Colonic mucosa (tissue), 4 donors: ENCODE measurements at regions not wholly inside any gene's neighbourhood (a gene's known extent, or its start where the extent isn't known, plus 50 kb on each side); places are given as distances from the start of the nearest gene placed in this dataset.

ENCODE experiments used
- DNase-seq: peaks from one replicate; pipeline ENCODE4 v3.0.0-alpha.2; 2020
- H3K27ac ChIP-seq: fragments of 200-600 bp; one replicate; pipeline ENCODE4 v1.8.0; 2021
- H3K27me3 ChIP-seq: fragments of 200-600 bp; one replicate; pipeline ENCODE4 v1.8.0; 2021
- H3K36me3 ChIP-seq: fragments of 200-600 bp; one replicate; pipeline ENCODE4 v1.8.0; 2021
- H3K4me1 ChIP-seq: fragments of 200-600 bp; one replicate; pipeline ENCODE4 v1.8.0; 2021; ENCODE audit warnings: mild to moderate bottlenecking
- H3K4me3 ChIP-seq: fragments of 200-600 bp; one replicate; pipeline ENCODE4 v1.8.0; 2021
- H3K9ac ChIP-seq, 2 donors: one replicate each; pipeline ENCODE4 v1.7.0; 2013; ENCODE audit warnings: control low read depth in 2 of 2, low read depth in 2 of 2, low read length in 2 of 2
- H3K9me3 ChIP-seq: fragments of 200-600 bp; one replicate; pipeline ENCODE4 v1.8.0; 2021
- CTCF ChIP-seq: fragments of 200-600 bp; IDR thresholded peaks from one replicate; pipeline ENCODE4 v1.8.0; 2022; ENCODE audit warnings: antibody characterized with exemption, mild to moderate bottlenecking
- intact Hi-C: fragments of 100-400 bp; cut with DNase I; formaldehyde crosslinking; loops from one replicate; pipeline ENCODE4 v1.14.1; 2022
- donor health status: healthy.
- donor health status: DM: no; HTN: no; CAD: no.
- donor health status: DM: no; HTN: no; CAD: no.

GRCh38 chr9:88818495-88819201 is 172.6 kb upstream of the S1PR3 start:
- no peak overlapping the region for H3K27ac ChIP-seq
- no peak for DNase-seq
- intact Hi-C loops: no loop called here
- no peaks in the 10 kb centered on the region for H3K36me3 ChIP-seq
- no peak overlapping the region for H3K9ac ChIP-seq
- H3K9me3 ChIP-seq: no peaks in the 10 kb centered on the region
- TF ChIP-seq CTCF: no peak
- H3K4me3 ChIP-seq: no peak overlapping the region
- H3K4me1 ChIP-seq: no peaks in the 10 kb centered on the region
- H3K27me3 ChIP-seq: no peaks in the 10 kb centered on the region

- no peak for TF ChIP-seq CTCF
- Histone ChIP-seq H3K36me3 (no peaks in the 10 kb centered on the region), H3K9me3 (no peaks in the 10 kb centered on the region)
Observed at GRCh38 chr9:88819476-88819875, 171.8 kb upstream of the S1PR3 start.

GRCh38 chr9:88820055-88820454 is 171.2 kb upstream of the S1PR3 start:
- H3K9me3 ChIP-seq: no peaks in the 10 kb centered on the region
- no peak overlapping the region for H3K27ac ChIP-seq
- TF ChIP-seq CTCF: no peak
- no peak for DNase-seq
- H3K9ac ChIP-seq: no peak overlapping the region
- H3K27me3 ChIP-seq: no peaks in the 10 kb centered on the region
- H3K4me1 ChIP-seq: no peaks in the 10 kb centered on the region
- intact Hi-C loops: no loop called here
- H3K4me3 ChIP-seq: no peak overlapping the region
- H3K36me3 ChIP-seq: no peaks in the 10 kb centered on the region

More at GRCh38 chr9:88819476-88819875, 171.8 kb upstream of the S1PR3 start:
- Histone ChIP-seq H3K9ac (no peak overlapping the region), H3K4me3 (no peak overlapping the region), H3K27ac (no peak overlapping the region), H3K4me1 (no peaks in the 10 kb centered on the region), H3K27me3 (no peaks in the 10 kb centered on the region)
- no peak for DNase-seq
- intact Hi-C loops: no loop called here

- Histone ChIP-seq H3K9ac (no peak overlapping the region), H3K9me3 (no peaks in the 10 kb centered on the region), H3K27ac (no peak overlapping the region), H3K36me3 (no peaks in the 10 kb centered on the region), H3K4me3 (no peak overlapping the region), H3K27me3 (no peaks in the 10 kb centered on the region), H3K4me1 (no peaks in the 10 kb centered on the region)
- TF ChIP-seq CTCF: no peak
- intact Hi-C loops: no loop called here
- no peak for DNase-seq
Observed at GRCh38 chr9:88821033-88821745, 170.1 kb upstream of the S1PR3 start.

- no peak for DNase-seq
- TF ChIP-seq CTCF: no peak
- H3K36me3 ChIP-seq: no peaks in the 10 kb centered on the region
- H3K4me3 ChIP-seq: no peak overlapping the region
- H3K9me3 ChIP-seq: no peaks in the 10 kb centered on the region
- H3K27me3 ChIP-seq: no peaks in the 10 kb centered on the region
- no peak overlapping the region for H3K9ac ChIP-seq
- H3K4me1 ChIP-seq: no peaks in the 10 kb centered on the region
- intact Hi-C loops: no loop called here
- no peak overlapping the region for H3K27ac ChIP-seq
Observed at GRCh38 chr9:88821746-88822106, 169.5 kb upstream of the S1PR3 start.
